GM12892 (cell line): ENCODE measurements at regions not wholly inside any gene's neighbourhood (a gene's known extent, or its start where the extent isn't known, plus 50 kb on each side); places are given as distances from the start of the nearest gene placed in this dataset.

Source experiments
- POLR2A ChIP-seq: IDR thresholded peaks from 2 replicates; pipeline ENCODE4 v1.6.1; 2011; ENCODE audit warnings: low read depth, low read length, control low read depth
- POLR2AphosphoS5 ChIP-seq: IDR thresholded peaks from 2 replicates; pipeline ENCODE4 v1.6.1; 2011; ENCODE audit warnings: low read depth, low read length, control low read depth
- TAF1 ChIP-seq: IDR thresholded peaks from 2 replicates; pipeline ENCODE4 v1.6.1; 2011; ENCODE audit warnings: low read depth, mild to moderate bottlenecking, control low read depth, low read length, borderline replicate concordance

DNA sequence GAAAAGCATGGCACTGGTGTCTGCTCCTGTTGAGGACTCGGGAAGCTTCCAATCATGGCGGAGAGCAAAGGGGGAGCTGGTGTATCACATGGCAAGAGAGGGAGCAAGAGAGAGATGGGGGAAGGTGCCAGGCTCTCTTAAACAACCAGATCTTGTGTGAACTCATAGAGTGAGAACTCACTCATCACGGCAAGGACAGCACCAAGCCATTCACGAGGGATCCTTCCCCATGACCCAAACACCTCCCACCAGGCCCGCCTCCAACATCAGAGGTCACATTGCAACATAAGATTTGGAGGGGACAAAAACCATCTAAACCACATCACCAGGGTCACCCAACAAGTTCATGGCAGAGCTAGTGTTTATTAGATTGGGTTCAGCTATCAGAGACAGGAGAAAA, 218.7 kb upstream of the BCOR start:
- no peak for TF ChIP-seq POLR2A
- no peak for TF ChIP-seq POLR2AphosphoS5
- TF ChIP-seq TAF1 = no peak
